GM19238 (cell line): ENCODE measurements at regions not wholly inside any gene's neighbourhood (a gene's known extent, or its start where the extent isn't known, plus 50 kb on each side); places are given as distances from the start of the nearest gene placed in this dataset.
"Not testable (repeated sequence)": the region's sequence is repeated elsewhere in the genome, so short reads cannot be mapped to it uniquely, and the experiment has no call there.

ENCODE experiments used
- DNase-seq: peaks from one replicate; pipeline ENCODE4 v3.0.0; 2011; ENCODE audit warnings: low spot score; ENCODE audit not compliant: insufficient read length

GRCh38 chr4:117014236-117014635, 71.1 kb downstream of the TRAM1L1 start:
- DNase-seq, result no peak

GRCh38 chr4:117010671-117011070, 74.7 kb downstream of the TRAM1L1 start:
- DNase-seq, result no peak

- DNase-seq, result no peak
Observed at GRCh38 chr4:117001077-117001476, 84.3 kb downstream of the TRAM1L1 start.

- DNase-seq, result no peak
Observed at GRCh38 chr4:116982656-116983055, 102.7 kb downstream of the TRAM1L1 start.

GRCh38 chr4:116980436-116980835, 104.9 kb downstream of the TRAM1L1 start:
- DNase-seq, result not testable (repeated sequence)

- DNase-seq, result no peak
Observed at GRCh38 chr4:116959045-116959444, 126.3 kb downstream of the TRAM1L1 start.

GRCh38 chr4:116953947-116954346, 131.4 kb downstream of the TRAM1L1 start:
- no peak for DNase-seq

GRCh38 chr4:116952530-116953136, 132.7 kb downstream of the TRAM1L1 start:
- DNase-seq, result no peak

- DNase-seq, result no peak
Observed at GRCh38 chr4:116949856-116950255, 135.5 kb downstream of the TRAM1L1 start.

GRCh38 chr4:116942315-116942714, 143.1 kb downstream of the TRAM1L1 start:
- DNase-seq, result no peak

GRCh38 chr4:116930329-116930728, 155.0 kb downstream of the TRAM1L1 start:
- DNase-seq, result no peak

GRCh38 chr4:116926631-116927295, 158.6 kb downstream of the TRAM1L1 start:
- no peak for DNase-seq

GRCh38 chr4:116925900-116926457, 159.4 kb downstream of the TRAM1L1 start:
- DNase-seq, result no peak

- no peak for DNase-seq
Observed at GRCh38 chr4:116923389-116923788, 162.0 kb downstream of the TRAM1L1 start.

- DNase-seq, result no peak
Observed at GRCh38 chr4:116913451-116913850, 171.9 kb downstream of the TRAM1L1 start.

- DNase-seq, result no peak
Observed at GRCh38 chr4:116906758-116907157, 178.6 kb downstream of the TRAM1L1 start.

GRCh38 chr4:116899561-116899960, 185.8 kb downstream of the TRAM1L1 start:
- no peak for DNase-seq

- DNase-seq, result no peak
Observed at GRCh38 chr4:116885579-116885978, 199.8 kb downstream of the TRAM1L1 start.

GRCh38 chr4:116882503-116882902, 202.9 kb downstream of the TRAM1L1 start:
- DNase-seq, result no peak

- no peak for DNase-seq
Observed at GRCh38 chr4:116881077-116881476, 204.3 kb downstream of the TRAM1L1 start.

- no peak for DNase-seq
Observed at GRCh38 chr4:116880625-116881024, 204.8 kb downstream of the TRAM1L1 start.

- no peak for DNase-seq
Observed at GRCh38 chr4:116878280-116878679, 207.1 kb downstream of the TRAM1L1 start.

- no peak for DNase-seq
Observed at GRCh38 chr4:116877069-116877468, 208.3 kb downstream of the TRAM1L1 start.
